Femur (tissue), 1 donor: ENCODE measurements at regions not wholly inside any gene's neighbourhood (a gene's known extent, or its start where the extent isn't known, plus 50 kb on each side); places are given as distances from the start of the nearest gene placed in this dataset.

Source experiments
- DNase-seq: peaks from one replicate; pipeline ENCODE4 v3.0.0-alpha.2; 2017

DNA sequence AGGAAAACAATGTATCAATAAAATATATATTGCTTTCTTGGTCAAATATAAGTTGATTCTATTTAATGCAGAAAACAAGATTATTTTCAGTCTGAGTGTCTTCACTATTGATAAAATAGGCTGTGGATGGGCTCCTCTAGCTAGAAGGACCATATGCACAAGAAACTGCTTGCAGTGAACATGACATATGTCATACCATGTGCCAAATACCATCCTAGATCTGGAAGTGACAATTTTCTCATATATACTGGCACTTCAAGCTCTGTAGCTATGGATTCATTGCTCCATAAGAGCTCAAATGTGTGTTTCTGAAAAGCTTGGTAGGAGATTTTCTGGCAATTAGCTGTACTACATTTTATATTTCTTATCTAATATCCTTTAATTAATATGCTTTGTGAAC is 95.6 kb upstream of the CDH6 start:
- DNase-seq = no peak

DNA sequence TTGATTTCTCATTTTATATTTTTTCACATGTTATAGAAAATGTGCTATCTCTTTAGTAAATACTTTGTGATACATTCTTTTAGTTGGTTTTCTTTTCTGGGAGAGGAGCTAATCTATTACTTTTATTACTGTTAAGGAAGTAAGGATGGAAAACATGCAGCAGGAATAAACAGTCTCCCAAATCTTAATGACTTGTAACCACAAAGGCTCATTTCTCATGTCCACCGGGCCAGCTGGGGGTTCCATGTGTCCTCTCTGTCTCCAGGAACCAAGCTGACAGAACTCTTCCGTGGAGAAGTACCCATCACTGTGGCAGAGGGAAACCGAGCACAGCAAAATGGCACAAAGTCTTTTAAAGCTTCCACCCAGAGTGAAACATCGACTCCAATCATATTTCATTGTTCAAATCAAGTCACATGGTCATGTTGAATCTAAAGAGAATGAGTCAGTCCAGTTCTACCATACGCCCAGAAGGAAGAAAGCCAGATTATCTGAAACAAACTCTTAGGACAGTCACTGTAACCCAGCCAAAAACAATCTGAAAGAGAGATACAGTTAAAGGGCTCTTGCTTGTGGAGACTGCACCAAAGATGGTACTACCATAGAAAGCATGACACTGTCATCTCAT is 97.1 kb upstream of the CDH6 start:
- no peak for DNase-seq

DNA sequence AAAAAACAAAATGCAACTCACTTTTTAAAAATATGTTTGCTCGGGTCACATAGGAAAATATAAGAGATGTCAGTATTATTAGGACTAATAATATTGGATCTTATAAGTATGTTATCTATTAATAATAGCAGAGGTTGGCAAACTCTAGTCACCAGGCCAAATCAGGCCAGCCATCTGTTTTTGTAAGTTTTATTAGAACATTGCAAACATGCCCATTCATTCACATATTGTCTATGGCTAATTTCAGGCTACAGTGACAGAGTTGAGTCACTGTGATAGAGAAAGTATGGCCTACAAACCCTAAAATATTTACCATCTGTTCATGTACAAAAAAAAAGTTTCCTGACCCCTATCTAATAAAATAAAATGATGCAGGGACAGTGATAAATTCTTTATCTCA is 97.7 kb upstream of the CDH6 start:
- no peak for DNase-seq

DNA sequence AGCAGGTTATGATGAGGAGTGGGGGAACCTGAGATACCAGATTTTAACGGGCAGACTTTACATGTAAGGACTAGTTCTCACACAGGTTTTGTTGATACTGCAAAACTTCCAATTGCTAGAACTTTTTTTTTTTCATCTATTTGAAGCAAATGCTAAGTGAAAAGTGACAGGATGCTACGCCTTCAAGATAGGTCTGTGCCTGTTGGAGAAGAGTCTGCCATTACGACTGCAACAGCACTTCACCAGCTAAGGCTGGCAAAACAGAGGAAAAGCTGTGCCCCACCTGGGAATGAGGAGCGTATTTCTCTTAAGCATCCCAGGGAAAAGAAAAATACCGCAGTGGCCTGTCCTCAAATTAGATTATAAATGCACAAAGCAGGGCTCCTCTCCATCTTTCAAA is 102.0 kb upstream of the CDH6 start:
- no peak for DNase-seq

DNA sequence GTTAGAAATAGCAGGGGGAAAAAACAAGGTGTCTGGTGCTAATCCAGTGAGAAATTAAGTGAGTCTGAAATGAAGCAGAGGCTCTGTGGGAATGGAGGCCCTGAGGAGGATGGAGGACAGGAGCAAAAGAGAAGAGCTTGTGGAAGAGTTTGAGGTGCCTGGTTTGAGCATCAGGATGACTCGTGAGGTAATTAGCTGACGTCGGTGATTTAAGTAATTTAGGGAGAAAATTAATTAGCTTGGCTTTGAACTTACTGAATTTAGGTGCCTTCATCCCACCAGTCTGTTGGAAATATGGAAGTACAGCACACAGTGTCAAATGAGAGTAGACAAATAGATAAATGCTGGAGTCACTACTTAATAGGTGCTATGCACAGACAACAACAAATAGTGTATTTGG is 103.0 kb upstream of the CDH6 start:
- no peak for DNase-seq

DNA sequence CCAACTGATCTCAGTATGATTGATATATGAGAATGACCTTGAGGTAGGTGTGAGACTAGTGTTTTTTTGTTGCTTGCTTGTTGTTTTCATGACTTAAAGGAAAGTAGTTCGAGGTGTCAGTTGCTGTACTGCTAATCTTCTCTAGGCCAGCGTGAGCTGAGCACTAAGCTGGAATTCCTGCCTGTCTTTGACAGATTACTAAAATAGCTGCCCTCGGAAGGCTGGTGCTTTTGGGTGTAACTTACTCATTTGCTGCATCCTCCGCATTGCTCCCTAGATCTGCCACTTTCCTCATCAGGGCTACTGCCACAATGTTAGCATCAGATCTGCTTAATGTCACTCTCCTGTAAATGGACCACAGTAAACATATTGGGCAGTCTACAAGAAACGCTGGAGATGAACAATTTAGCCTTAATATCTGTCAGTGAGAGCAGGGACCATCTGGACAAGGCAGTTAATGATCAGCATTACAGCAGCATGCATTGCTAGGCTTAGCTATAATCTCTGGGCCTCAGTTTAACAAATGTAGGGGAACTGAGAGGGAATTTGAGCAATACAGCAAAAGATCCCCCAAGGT is 106.6 kb upstream of the CDH6 start:
- no peak for DNase-seq

DNA sequence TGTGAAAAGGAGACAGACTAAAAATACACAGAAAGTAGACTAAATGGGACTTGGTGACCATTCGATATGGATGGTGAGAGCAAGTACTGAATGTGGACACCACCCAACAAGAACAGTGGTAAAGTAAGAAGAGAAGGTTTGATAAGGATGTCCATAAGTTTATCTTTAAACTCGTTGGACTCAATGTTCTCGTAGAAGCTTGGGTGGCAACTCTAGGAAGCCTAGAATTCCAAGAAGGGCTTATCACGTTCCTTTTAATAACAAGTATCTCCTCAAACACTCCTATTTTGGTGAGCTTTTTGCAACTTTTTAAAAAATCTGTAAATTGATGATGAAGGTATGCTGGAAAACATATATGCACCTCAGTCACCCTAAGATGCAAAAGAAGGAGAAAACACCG is 108.6 kb upstream of the CDH6 start:
- no peak for DNase-seq

DNA sequence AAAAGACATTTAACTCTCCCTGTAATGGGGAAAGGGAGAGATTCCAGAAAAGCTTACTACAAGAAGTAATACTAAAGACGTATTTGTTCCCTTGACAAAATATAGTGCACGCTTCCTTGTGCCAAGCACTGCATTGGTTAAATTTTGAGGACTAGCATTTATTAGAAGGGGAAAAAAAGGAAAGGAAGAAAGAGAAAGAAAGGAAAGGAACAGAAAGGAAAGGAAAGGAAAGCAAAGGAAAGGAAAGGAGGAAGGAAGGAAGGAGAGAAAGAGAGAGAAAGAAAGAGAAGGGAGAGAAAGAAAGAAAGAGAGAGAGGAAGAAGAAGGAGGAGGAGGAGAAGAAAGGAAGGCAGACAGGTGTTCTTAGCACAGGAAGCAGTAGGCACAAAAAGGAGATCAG is 110.1 kb upstream of the CDH6 start:
- no peak for DNase-seq

DNA sequence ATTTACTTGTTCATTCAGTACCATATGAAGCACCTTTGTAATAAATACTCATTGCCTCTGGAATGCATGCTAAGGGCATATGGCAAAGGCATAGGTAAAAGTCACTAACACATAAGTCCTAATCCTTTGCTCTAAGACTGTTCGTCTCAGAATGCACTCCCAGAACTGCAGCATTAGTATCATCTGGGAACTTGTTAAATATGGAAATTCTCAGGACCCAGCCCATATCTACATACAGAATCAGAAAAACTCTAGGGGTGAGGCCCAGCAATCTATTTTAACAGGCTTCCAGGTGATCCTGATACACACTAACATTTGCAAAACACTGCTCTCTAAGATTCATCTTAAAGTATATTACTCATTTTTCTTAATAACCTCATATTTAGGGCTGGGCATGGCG is 113.8 kb upstream of the CDH6 start:
- DNase-seq = no peak

DNA sequence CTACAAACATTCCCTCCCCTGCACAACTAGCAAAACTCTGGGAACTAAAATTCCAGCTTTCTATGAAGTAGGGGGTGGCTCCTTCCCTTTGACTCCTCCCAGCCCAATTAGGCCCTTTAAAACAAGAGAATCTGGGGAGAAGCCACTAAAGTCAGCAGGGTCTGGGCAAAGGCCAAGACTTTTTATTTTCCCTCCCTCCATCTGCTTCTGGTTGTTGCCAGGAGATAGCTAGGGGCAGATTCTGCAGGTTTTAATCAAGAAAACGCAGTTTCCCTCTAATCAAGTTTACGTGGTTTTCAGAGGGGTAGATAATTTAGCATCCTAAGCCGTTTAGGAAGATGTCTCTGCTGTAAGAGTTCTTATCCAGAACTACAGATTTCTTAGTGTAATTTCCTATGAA is 114.5 kb upstream of the CDH6 start:
- DNase-seq = no peak

DNA sequence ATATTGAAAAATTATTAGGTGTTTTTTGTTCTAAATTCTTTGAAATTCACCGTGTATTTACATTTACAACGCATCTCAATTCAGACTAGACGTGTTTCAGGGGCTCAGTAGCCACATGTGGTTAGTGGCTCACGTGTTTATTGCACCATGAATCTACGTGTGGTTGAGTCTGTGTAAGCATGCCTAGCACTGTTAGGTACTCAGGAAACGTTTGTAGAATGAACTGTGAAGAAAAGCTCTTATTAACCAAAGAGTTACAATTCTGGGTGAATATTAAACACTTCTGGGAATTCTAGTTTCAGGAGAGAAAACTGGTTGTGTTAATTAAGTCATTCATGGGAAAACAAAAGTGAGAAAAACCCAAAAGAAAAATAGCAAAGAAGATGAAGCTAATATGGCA is 117.5 kb upstream of the CDH6 start:
- DNase-seq = no peak

DNA sequence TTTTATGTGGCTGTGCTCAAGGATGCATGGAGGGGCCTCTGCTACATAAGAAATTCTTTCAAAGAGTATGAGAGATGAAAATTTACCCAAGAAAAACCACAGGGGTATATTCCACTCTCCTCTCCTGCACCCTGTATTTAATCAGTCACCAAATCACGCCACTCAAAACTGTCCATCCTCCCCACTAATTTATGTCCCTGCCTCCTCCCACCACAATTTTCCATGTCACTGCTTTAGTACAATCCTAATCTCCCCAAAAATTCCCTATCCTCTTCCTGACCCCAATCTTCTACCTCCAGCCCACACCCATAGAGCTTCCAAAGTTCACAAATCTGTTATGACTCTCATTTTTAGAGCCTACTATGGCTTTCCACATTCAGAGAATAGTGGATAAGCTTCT is 125.2 kb upstream of the CDH6 start:
- DNase-seq = no peak

DNA sequence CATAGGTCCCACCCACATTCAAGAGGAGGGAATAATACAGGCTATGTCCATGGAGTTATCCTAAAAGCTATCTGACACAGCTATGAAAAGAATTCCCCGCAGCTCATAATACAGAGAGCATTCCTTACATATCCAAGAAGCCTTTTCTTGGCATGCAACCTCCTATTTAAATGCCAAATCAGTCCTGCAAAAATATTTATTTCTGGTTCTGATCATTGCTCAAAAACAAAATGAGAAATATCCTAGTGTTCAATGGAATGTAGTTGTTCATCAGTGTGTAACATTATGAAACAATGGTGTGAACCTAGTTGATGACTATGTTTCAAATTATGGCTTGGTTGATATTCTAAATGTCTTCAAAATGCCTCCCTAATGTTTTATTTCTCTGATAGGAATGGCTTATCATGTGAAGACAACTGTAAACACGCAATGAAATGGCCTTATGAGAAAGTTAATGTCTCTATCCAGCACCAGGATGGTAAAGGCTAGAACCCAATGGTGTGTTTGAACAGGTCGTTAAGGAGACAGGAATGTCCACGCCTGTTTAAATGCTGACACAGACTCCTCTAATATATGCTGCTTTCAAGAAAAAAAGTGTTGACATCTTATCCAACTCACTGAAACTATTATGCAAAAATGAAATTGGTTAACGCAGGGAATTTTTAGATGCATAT is 126.7 kb upstream of the CDH6 start:
- DNase-seq = no peak

DNA sequence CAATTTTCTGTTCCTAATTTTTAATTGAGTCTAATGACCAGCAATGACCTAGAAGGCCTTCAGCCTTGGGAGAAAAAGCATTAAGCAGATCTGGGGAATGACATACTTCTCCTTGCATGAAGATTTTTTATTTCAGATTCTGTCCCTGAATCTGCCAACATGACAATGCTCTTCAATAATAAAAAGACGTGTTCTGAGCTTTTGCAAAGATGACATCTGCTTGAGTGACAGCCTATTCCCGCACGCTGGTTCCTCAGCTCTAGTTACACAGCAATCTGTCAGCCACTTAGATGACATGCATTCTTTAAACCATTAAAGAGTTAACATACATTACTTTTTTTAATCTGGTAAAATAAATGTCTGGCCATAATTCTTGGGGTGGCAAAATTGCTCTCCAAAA is 129.3 kb upstream of the CDH6 start:
- no peak for DNase-seq

DNA sequence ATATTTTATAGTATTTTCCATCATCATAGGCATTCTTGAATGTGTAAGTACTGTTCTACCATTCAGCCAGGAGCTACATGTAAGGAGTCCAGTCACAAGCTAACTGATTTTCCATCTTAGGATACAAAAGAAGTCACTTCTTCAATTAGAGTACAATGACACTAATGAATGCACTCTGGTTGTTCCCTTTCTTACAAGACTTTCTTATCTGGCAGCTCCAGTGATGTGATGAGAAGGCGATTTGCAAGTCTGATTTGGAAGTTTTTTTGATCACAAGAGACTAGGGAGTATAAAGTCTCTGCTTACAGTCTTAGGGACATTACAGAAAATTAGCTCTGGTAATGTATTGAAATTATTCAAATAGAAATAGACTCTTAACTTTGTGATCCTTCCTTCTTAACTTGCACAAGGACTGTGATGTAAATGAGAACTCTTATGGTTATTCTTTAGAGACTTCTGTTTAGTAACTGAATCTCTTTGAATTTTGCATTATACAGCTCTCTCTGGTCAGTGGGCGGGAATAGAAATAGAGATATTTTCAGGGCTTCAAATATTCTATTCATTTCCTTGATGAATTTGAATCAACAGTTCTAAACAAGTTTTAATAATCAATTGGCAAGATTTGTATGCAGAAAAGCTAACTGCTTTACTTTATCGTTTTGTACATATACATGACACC is 130.4 kb upstream of the CDH6 start:
- no peak for DNase-seq

DNA sequence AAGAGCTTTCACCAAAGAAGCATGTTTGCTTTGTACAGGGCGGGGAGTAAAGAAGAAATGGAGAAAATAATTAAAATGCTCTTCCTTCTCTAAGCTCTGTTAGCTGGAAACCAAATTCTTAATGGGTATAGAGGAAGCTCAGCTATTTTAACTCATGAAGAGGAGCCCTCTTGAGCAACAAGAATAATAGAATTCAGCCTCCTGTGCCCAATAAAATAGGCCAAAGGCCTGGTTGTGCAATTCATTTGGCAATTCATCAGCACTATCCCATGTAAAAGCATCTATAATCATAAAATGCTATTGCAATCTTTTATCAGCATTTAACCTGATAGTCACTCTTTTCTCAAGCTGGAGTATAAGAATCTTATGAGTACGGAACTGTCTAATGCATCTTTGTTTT is 133.6 kb upstream of the CDH6 start:
- DNase-seq = no peak

DNA sequence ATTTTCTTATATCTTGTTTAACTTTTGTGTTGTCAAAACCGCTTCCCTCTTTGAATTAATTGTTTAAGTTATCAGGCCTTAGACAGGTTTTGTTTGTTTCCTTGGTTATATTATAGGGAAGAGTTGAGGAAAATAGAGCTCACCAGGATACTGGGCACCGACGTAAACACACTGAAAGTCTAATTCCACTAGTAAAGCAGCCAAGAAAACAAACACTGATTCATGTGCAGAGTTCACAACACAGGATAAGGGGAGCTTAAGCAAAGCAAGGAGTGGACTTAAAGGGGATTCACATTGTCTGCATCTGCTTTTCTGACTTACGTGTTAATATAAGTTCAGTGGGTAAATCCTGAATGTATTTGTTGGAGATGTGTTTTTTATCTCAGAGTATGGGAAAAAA is 139.0 kb upstream of the CDH6 start:
- no peak for DNase-seq

DNA sequence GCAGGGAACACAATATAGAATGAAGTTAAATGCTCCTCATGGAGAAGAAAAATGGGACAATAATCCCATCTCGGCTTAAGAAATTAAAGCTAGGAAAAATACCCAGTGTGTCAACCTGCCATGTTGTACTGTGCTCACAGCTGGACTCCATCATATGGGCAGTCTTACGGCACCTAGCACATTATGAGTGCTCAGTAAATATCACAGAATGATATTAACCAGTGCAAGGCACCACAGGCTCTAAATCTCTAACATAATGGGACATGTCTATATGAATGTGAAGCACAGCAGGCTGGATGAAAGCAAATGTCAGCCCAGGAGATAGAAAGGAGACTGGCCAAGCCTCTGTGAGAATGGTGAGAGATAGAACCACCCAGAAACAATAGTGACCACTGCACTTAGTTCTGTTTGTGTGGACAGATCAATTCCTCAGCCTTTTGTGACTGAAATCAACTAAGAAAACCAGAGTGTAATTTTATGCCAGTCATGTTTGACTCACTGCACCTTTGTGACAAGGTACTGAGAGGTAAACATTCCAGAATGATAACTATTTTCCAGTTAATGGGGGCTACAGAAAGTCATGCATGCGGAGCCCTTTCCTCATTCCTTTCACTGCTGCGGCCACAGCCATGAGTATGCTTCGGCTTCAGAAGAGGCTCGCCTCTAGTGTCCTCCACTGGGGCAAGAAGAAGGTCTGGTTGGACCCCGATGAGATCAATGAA is 140.4 kb upstream of the CDH6 start:
- no peak for DNase-seq

DNA sequence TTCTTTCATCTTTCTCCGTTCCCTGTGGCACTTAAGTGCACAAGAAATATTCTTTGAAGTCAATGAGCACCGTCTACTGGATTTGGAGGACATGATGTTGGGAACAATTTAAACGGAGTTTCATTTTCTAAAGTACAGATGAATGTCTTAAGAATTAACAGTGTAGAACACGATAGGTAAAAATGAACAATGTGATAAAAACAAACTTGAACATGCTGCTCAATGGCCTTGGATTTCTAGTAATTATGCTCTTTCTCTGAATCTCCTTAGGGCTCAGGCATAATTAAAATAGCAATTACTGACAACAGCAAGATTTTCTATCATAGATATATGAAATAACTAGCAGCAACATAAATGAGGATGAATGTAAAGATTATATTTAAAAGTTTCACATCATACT is 142.2 kb upstream of the CDH6 start:
- no peak for DNase-seq

DNA sequence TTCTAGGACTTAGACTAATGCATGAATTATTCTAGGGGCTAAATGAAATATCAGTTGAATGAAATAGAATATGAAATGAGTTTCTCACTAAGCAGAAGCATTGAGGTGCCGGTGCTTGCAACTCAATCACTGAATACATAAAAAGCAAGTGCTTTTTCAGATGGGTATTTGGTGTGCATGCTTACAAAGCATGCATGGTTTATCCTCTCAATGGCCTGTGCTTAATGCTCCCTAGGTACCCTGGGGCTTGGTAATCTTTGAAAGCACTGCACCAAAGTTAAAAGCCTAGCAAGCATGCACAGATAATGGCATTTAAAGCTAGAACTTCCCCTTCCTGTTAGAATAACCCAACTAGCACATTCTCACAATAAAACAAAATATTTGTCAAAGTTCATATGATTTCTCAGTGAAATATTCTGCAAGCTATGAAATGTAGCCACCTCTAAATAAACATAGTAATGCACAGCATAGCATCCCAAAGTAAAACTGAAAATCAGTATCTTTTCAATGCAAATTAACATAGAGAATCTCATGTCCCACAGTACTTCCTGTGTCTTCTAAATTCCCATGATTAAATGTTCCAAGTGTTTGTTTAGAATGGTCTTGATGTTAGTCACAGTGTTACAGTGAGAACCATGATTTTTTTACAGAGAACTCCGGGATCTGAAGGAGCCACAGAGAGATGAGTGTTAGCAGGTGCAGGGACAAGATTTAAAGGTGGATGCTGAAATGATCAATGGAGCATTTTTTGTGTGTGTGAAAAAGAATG is 143.4 kb upstream of the CDH6 start:
- no peak for DNase-seq

DNA sequence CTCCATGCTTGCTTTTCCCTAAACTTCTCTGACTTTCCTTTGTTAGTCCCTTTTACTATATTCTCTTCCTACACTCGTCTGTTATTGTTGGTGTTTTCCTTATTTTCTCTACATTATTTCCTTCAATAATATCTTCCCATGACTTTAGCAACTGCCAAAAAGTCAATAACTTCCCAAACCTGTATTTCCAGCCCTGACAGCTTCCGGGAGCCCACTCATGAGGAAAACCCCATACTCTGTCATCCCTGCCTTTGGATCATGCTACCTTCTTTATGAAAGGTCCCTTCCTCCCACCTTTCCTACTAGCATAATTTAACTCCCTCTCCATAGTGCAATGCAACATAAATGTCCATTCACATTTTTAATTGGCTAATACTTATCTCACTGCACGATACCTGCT is 144.0 kb upstream of the CDH6 start:
- DNase-seq = no peak
